ENCODE measurements at regions not wholly inside any gene's neighbourhood (a gene's known extent, or its start where the extent isn't known, plus 50 kb on each side); places are given as distances from the start of the nearest gene placed in this dataset.

GRCh38 chr20:16666272-16666671 lies 63.6 kb upstream of the SNRPB2 start:
- Histone ChIP-seq H3K27me3 (replicated peaks in 1 of 2; ENCODE audit: control insufficient read depth in 2 of 2, extremely low read depth in 1 of 2, insufficient read depth in 2 of 2, low read length in 1 of 2) (peaks cover 2 to 8% of the 10 kb centered on the region in 2 experiments), H3K9me3 (no peaks in the 10 kb centered on the region), H3K4me1 (ENCODE audit: control insufficient read depth in 1 of 2, extremely low read depth in 1 of 2, insufficient read depth in 2 of 2, low read length in 2 of 2) (no peaks in the 10 kb centered on the region), H3K27ac (ENCODE audit: low read length) (no peak overlapping the region), H3K36me3 (ENCODE audit: control insufficient read depth in 2 of 2, extremely low read depth in 1 of 2, insufficient read depth in 1 of 2, low read length in 1 of 2) (no peaks in the 10 kb centered on the region), H3K4me3 (ENCODE audit: control insufficient read depth in 1 of 2, extremely low read depth in 1 of 2, low read length in 1 of 2) (no peak overlapping the region)
- ATAC-seq (replicated peaks in 1 of 4), result no peak
- H3K4me1 Mint-ChIP-seq, result no peaks in the 10 kb centered on the region
- DNase-seq, result no peak
- H3K4me3 Mint-ChIP-seq, result no peak overlapping the region
- H3K36me3 Mint-ChIP-seq, result no peaks in the 10 kb centered on the region
- no CpG with 5 or more reads among the region's 3 CpGs for WGBS (ENCODE audit: insufficient coverage)
- no peak overlapping the region for H3K27ac Mint-ChIP-seq
- ChIA-PET POLR2A (interaction anchor here in 1 of 2 donors (0.6 kb wide), 1 partner anchor 8 kb away, joined by 7 read pairs; no protein-coding TSS in a partner anchor), CTCF (no interaction called here)
- H3K9me3 Mint-ChIP-seq, result peaks cover 0 to 3% (median 0%) of the 10 kb centered on the region in 3 donors
- peaks cover 17 to 30% of the 10 kb centered on the region in 2 donors for H3K27me3 Mint-ChIP-seq

GRCh38 chr20:16664020-16664419 lies 65.8 kb upstream of the SNRPB2 start:
- no peak overlapping the region for H3K27ac ChIP-seq (ENCODE audit: low read length)

GRCh38 chr20:16662467-16662866 lies 67.4 kb upstream of the SNRPB2 start:
- Mint-ChIP-seq H3K4me3 (no peak overlapping the region), H3K27ac (no peak overlapping the region), H3K36me3 (no peaks in the 10 kb centered on the region), H3K4me1 (no peaks in the 10 kb centered on the region), H3K27me3 (peaks cover 23 to 25% of the 10 kb centered on the region in 2 donors), H3K9me3 (no peaks in the 10 kb centered on the region)
- Histone ChIP-seq H3K9me3 (no peaks in the 10 kb centered on the region), H3K36me3 (ENCODE audit: control insufficient read depth in 2 of 2, extremely low read depth in 1 of 2, insufficient read depth in 1 of 2, low read length in 1 of 2) (no peaks in the 10 kb centered on the region), H3K4me3 (ENCODE audit: control insufficient read depth in 1 of 2, extremely low read depth in 1 of 2, low read length in 1 of 2) (no peak overlapping the region), H3K27ac (ENCODE audit: low read length) (no peak overlapping the region), H3K4me1 (ENCODE audit: control insufficient read depth in 1 of 2, extremely low read depth in 1 of 2, insufficient read depth in 2 of 2, low read length in 2 of 2) (no peaks in the 10 kb centered on the region), H3K27me3 (replicated peaks in 1 of 2; ENCODE audit: control insufficient read depth in 2 of 2, extremely low read depth in 1 of 2, insufficient read depth in 2 of 2, low read length in 1 of 2) (peaks cover 0 to 5% of the 10 kb centered on the region in 2 experiments)
- ChIA-PET POLR2A (no interaction called here), CTCF (no interaction called here)
- WGBS (ENCODE audit: insufficient coverage), result 80% methylated on average over 1 of the region's 2 CpGs
- ATAC-seq (replicated peaks in 1 of 4) (no peak), DNase-seq (no peak)

More at GRCh38 chr20:16664020-16664419, 65.8 kb upstream of the SNRPB2 start:
- ChIA-PET CTCF (no interaction called here), POLR2A (no interaction called here)
- WGBS (ENCODE audit: insufficient coverage), result 84% methylated on average over 4 of the region's 4 CpGs
- Mint-ChIP-seq H3K4me3 (no peak overlapping the region), H3K9me3 (no peaks in the 10 kb centered on the region), H3K4me1 (no peaks in the 10 kb centered on the region), H3K27ac (no peak overlapping the region), H3K27me3 (peaks cover 13 to 27% of the 10 kb centered on the region in 2 donors), H3K36me3 (no peaks in the 10 kb centered on the region)
- ATAC-seq (replicated peaks in 1 of 4) (no peak), DNase-seq (no peak)
- Histone ChIP-seq H3K4me3 (ENCODE audit: control insufficient read depth in 1 of 2, extremely low read depth in 1 of 2, low read length in 1 of 2) (no peak overlapping the region), H3K36me3 (ENCODE audit: control insufficient read depth in 2 of 2, extremely low read depth in 1 of 2, insufficient read depth in 1 of 2, low read length in 1 of 2) (no peaks in the 10 kb centered on the region), H3K27me3 (replicated peaks in 1 of 2; ENCODE audit: control insufficient read depth in 2 of 2, extremely low read depth in 1 of 2, insufficient read depth in 2 of 2, low read length in 1 of 2) (peaks cover 2 to 5% of the 10 kb centered on the region in 2 experiments), H3K9me3 (no peaks in the 10 kb centered on the region), H3K4me1 (ENCODE audit: control insufficient read depth in 1 of 2, extremely low read depth in 1 of 2, insufficient read depth in 2 of 2, low read length in 2 of 2) (no peaks in the 10 kb centered on the region)

- peaks cover 28 to 29% of the 10 kb centered on the region in 2 donors for H3K27me3 Mint-ChIP-seq
- no peak overlapping the region for H3K27ac ChIP-seq (ENCODE audit: low read length)
- no peaks in the 10 kb centered on the region for H3K36me3 Mint-ChIP-seq
- ChIA-PET CTCF (no interaction called here), POLR2A (no interaction called here)
- DNase-seq (no peak), ATAC-seq (replicated peaks in 1 of 4) (no peak)
- no peaks in the 10 kb centered on the region for H3K4me1 ChIP-seq (ENCODE audit: control insufficient read depth in 1 of 2, extremely low read depth in 1 of 2, insufficient read depth in 2 of 2, low read length in 2 of 2)
- WGBS (ENCODE audit: insufficient coverage), result 30% methylated on average over 2 of the region's 2 CpGs
- no peak overlapping the region for H3K27ac Mint-ChIP-seq
- H3K4me3 ChIP-seq (ENCODE audit: control insufficient read depth in 1 of 2, extremely low read depth in 1 of 2, low read length in 1 of 2), result no peak overlapping the region
- peaks cover 0 to 4% (median 2%) of the 10 kb centered on the region in 3 donors for H3K9me3 Mint-ChIP-seq
- H3K36me3 ChIP-seq (ENCODE audit: control insufficient read depth in 2 of 2, extremely low read depth in 1 of 2, insufficient read depth in 1 of 2, low read length in 1 of 2), result no peaks in the 10 kb centered on the region
- no peaks in the 10 kb centered on the region for H3K9me3 ChIP-seq
- peaks cover 0 to 5% of the 10 kb centered on the region in 2 experiments for H3K27me3 ChIP-seq (replicated peaks in 1 of 2; ENCODE audit: control insufficient read depth in 2 of 2, extremely low read depth in 1 of 2, insufficient read depth in 2 of 2, low read length in 1 of 2)
- H3K4me3 Mint-ChIP-seq, result no peak overlapping the region
- H3K4me1 Mint-ChIP-seq, result no peaks in the 10 kb centered on the region
Observed at GRCh38 chr20:16661756-16662155, 68.1 kb upstream of the SNRPB2 start.

- ChIA-PET POLR2A (no interaction called here), CTCF (no interaction called here)
- Mint-ChIP-seq H3K27me3 (peaks cover 31 to 39% of the 10 kb centered on the region in 2 donors), H3K4me1 (no peaks in the 10 kb centered on the region), H3K9me3 (peaks cover 0 to 4% (median 2%) of the 10 kb centered on the region in 3 donors), H3K27ac (no peak overlapping the region), H3K4me3 (no peak overlapping the region), H3K36me3 (no peaks in the 10 kb centered on the region)
- WGBS (ENCODE audit: insufficient coverage), result 56% methylated on average over 2 of the region's 5 CpGs
- H3K4me1 ChIP-seq (ENCODE audit: control insufficient read depth in 1 of 2, extremely low read depth in 1 of 2, insufficient read depth in 2 of 2, low read length in 2 of 2), result no peaks in the 10 kb centered on the region
- ATAC-seq (replicated peaks in 1 of 4) (no peak), DNase-seq (no peak)
- no peaks in the 10 kb centered on the region for H3K9me3 ChIP-seq
- no peak overlapping the region for H3K27ac ChIP-seq (ENCODE audit: low read length)
- no peak overlapping the region for H3K4me3 ChIP-seq (ENCODE audit: control insufficient read depth in 1 of 2, extremely low read depth in 1 of 2, low read length in 1 of 2)
- H3K36me3 ChIP-seq (ENCODE audit: control insufficient read depth in 2 of 2, extremely low read depth in 1 of 2, insufficient read depth in 1 of 2, low read length in 1 of 2), result no peaks in the 10 kb centered on the region
- peaks cover 0 to 4% of the 10 kb centered on the region in 2 experiments for H3K27me3 ChIP-seq (replicated peaks in 1 of 2; ENCODE audit: control insufficient read depth in 2 of 2, extremely low read depth in 1 of 2, insufficient read depth in 2 of 2, low read length in 1 of 2)
Observed at GRCh38 chr20:16654858-16655535, 74.8 kb upstream of the SNRPB2 start.

- Histone ChIP-seq H3K27ac (ENCODE audit: low read length) (no peak overlapping the region), H3K4me3 (ENCODE audit: control insufficient read depth in 1 of 2, extremely low read depth in 1 of 2, low read length in 1 of 2) (no peak overlapping the region), H3K27me3 (replicated peaks in 1 of 2; ENCODE audit: control insufficient read depth in 2 of 2, extremely low read depth in 1 of 2, insufficient read depth in 2 of 2, low read length in 1 of 2) (peaks cover 0 to 4% of the 10 kb centered on the region in 2 experiments), H3K36me3 (ENCODE audit: control insufficient read depth in 2 of 2, extremely low read depth in 1 of 2, insufficient read depth in 1 of 2, low read length in 1 of 2) (no peaks in the 10 kb centered on the region), H3K9me3 (no peaks in the 10 kb centered on the region), H3K4me1 (ENCODE audit: control insufficient read depth in 1 of 2, extremely low read depth in 1 of 2, insufficient read depth in 2 of 2, low read length in 2 of 2) (no peaks in the 10 kb centered on the region)
- ChIA-PET POLR2A (no interaction called here), CTCF (no interaction called here)
- Mint-ChIP-seq H3K36me3 (no peaks in the 10 kb centered on the region), H3K4me3 (no peak overlapping the region), H3K27me3 (peaks cover 28 to 35% of the 10 kb centered on the region in 2 donors), H3K27ac (no peak overlapping the region), H3K9me3 (peaks cover 0 to 4% (median 2%) of the 10 kb centered on the region in 3 donors), H3K4me1 (no peaks in the 10 kb centered on the region)
- WGBS (ENCODE audit: insufficient coverage), result no CpG with 5 or more reads among the region's 2 CpGs
- no peak for ATAC-seq (replicated peaks in 1 of 4)
- no peak for DNase-seq
Observed at GRCh38 chr20:16653266-16653665, 76.6 kb upstream of the SNRPB2 start.
